Neural progenitor cell (in vitro differentiated cells): ENCODE measurements at regions not wholly inside any gene's neighbourhood (a gene's known extent, or its start where the extent isn't known, plus 50 kb on each side); places are given as distances from the start of the nearest gene placed in this dataset.

ENCODE experiments used
- DNase-seq: peaks from one replicate; pipeline ENCODE4 v3.0.0-alpha.2; 2016; ENCODE audit warnings: low spot score
- H2AFZ ChIP-seq: fragments of 200-600 bp; sonication (generic); replicated peaks from 2 replicates; pipeline ENCODE4 v1.6.1; 2016; ENCODE audit warnings: antibody characterized with exemption
- H3F3A ChIP-seq: fragments of 200-600 bp; sonication (generic); 2 replicates; pipeline ENCODE4 v1.6.1; 2016; ENCODE audit warnings: antibody characterized with exemption, low read depth
- H3K27ac ChIP-seq: fragments of 200-600 bp; sonication (generic); 2 replicates; pipeline ENCODE4 v1.5.1; 2016; ENCODE audit warnings: mild to moderate bottlenecking
- H3K27me3 ChIP-seq: fragments of 200-600 bp; sonication (generic); 2 replicates; pipeline ENCODE4 v1.6.1; 2016; ENCODE audit warnings: mild to moderate bottlenecking, moderate library complexity
- H3K36me3 ChIP-seq: fragments of 200-600 bp; sonication (generic); 2 replicates; pipeline ENCODE4 v1.5.1; 2016
- H3K4me1 ChIP-seq: fragments of 200-600 bp; sonication (generic); 2 replicates; pipeline ENCODE4 v1.6.1; 2016; ENCODE audit warnings: mixed run types
- H3K4me2 ChIP-seq: fragments of 200-600 bp; sonication (generic); 2 replicates; pipeline ENCODE4 v1.6.1; 2016
- H3K4me3 ChIP-seq: fragments of 200-600 bp; sonication (generic); 2 replicates; pipeline ENCODE4 v1.5.1; 2016
- H3K79me2 ChIP-seq: fragments of 200-600 bp; sonication (generic); 2 replicates; pipeline ENCODE4 v1.6.1; 2016; ENCODE audit warnings: low read depth
- H3K9ac ChIP-seq: fragments of 200-600 bp; sonication (generic); 2 replicates; pipeline ENCODE4 v1.6.1; 2016
- H3K9me3 ChIP-seq: fragments of 200-600 bp; sonication (generic); 2 replicates; pipeline ENCODE4 v1.5.1; 2016; ENCODE audit warnings: low read depth
- H4K20me1 ChIP-seq: fragments of 200-600 bp; sonication (generic); 2 replicates; pipeline ENCODE4 v1.6.1; 2016; ENCODE audit warnings: low read depth
- H3K27ac Mint-ChIP-seq: 3 replicates; pipeline ENCODE4 v1.8.0; 2021; ENCODE audit warnings: mixed read lengths
- H3K27me3 Mint-ChIP-seq: 2 replicates; pipeline ENCODE4 v1.8.0; 2022; ENCODE audit warnings: low read depth, mild to moderate bottlenecking, inconsistent platforms, moderate library complexity, mixed read lengths; ENCODE audit not compliant: insufficient read depth
- H3K36me3 Mint-ChIP-seq: 3 replicates; pipeline ENCODE4 v1.8.0; 2021; ENCODE audit warnings: mixed read lengths
- H3K4me1 Mint-ChIP-seq: 3 replicates; pipeline ENCODE4 v1.8.0; 2021; ENCODE audit warnings: mixed read lengths
- H3K4me3 Mint-ChIP-seq: 3 replicates; pipeline ENCODE4 v1.8.0; 2021; ENCODE audit warnings: mild to moderate bottlenecking, moderate library complexity, mixed read lengths
- H3K9me3 Mint-ChIP-seq: 3 replicates; pipeline ENCODE4 v1.8.0; 2020; ENCODE audit warnings: mixed read lengths
- EZH2 ChIP-seq: fragments of 200-600 bp; sonication (generic); IDR thresholded peaks from 2 replicates; pipeline ENCODE4 v1.6.1; 2017; ENCODE audit warnings: antibody characterized with exemption, mild to moderate bottlenecking, moderate library complexity
- EZH2phosphoT487 ChIP-seq: fragments of 200-600 bp; sonication (generic); IDR thresholded peaks from 2 replicates; pipeline ENCODE4 v1.6.1; 2017; ENCODE audit warnings: antibody characterized with exemption
- TF ChIP-seq, protein P1 (sequence below): fragments of 200-600 bp; sonication (generic); IDR thresholded peaks from 2 replicates; pipeline ENCODE4 v1.5.1; 2017; ENCODE audit warnings: antibody characterized with exemption, mild to moderate bottlenecking

DNA sequence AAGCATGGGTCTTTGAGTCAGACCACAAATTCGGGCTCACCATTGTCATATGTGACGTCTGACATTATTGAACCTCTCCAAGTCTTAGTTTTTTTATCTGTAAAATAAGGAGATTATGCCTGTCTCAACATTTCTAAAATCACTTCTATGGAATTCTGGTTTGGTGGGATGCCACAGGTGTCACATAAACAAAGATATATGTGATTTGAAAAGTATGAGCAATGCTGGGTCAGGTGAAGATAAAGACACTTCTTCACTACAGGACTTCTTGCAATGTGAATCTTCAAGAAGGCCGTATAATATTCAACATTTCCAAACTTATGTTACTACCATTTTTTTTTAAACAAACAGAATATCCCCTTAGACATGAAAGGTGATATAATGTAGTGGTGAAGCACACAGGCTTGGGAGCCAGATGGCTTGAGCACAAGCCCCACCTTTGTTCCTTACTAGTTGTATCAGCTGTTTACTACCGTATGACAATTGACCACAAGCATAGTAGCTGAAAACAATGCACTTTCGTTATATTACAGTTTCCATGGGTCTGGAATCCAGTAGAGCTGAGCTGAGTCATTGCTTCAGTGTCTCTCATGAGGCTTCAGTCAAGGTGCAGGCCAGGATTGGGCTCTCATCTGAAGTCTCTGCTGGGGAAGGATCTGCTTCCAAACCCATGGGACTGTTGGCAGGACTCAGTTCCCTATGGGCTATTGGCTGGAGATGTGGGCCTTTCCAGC is 87.7 kb downstream of the UTP18 start:
- H3K36me3 Mint-ChIP-seq: no peaks in the 10 kb centered on the region

DNA sequence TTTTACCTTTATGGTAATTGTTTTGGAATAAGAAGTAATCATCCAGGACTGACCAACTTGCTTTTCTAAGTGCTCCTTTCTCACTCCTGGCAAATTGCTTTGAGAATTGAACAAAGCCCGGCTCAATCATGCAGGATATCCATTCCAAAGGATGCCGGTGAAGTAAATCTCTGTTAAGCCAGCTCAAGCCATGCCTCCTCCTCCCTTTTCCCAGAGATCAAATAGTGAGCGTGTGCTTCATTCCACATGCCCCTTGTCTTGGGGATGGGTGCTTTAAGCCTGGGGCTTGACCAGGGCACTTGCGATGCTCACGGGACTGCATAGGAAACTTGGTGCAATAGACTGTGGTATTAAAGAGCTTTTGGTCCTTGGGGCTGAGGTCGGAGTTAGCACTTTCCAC is 90.7 kb downstream of the UTP18 start:
- Mint-ChIP-seq H3K4me1 (peaks cover 18% of the 10 kb centered on the region), H3K36me3 (no peaks in the 10 kb centered on the region), H3K9me3 (no peaks in the 10 kb centered on the region), H3K27me3 (peaks cover 5% of the 10 kb centered on the region), H3K4me3 (no peak overlapping the region), H3K27ac (no peak overlapping the region)
- TF ChIP-seq EZH2 (no peak), EZH2phosphoT487 (no peak)
- TF ChIP-seq, protein P1, sequence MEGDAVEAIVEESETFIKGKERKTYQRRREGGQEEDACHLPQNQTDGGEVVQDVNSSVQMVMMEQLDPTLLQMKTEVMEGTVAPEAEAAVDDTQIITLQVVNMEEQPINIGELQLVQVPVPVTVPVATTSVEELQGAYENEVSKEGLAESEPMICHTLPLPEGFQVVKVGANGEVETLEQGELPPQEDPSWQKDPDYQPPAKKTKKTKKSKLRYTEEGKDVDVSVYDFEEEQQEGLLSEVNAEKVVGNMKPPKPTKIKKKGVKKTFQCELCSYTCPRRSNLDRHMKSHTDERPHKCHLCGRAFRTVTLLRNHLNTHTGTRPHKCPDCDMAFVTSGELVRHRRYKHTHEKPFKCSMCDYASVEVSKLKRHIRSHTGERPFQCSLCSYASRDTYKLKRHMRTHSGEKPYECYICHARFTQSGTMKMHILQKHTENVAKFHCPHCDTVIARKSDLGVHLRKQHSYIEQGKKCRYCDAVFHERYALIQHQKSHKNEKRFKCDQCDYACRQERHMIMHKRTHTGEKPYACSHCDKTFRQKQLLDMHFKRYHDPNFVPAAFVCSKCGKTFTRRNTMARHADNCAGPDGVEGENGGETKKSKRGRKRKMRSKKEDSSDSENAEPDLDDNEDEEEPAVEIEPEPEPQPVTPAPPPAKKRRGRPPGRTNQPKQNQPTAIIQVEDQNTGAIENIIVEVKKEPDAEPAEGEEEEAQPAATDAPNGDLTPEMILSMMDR: no peak
- Histone ChIP-seq H3K27me3 (no peaks in the 10 kb centered on the region), H2AFZ (no peak overlapping the region), H3K4me1 (peaks cover 7% of the 10 kb centered on the region), H3K27ac (no peak overlapping the region), H3K4me3 (no peak overlapping the region), H3K36me3 (no peaks in the 10 kb centered on the region), H3K4me2 (peak overlapping the region; percentile 7), H4K20me1 (no peaks in the 10 kb centered on the region), H3K9ac (no peak overlapping the region), H3K9me3 (no peaks in the 10 kb centered on the region), H3K79me2 (no peaks in the 10 kb centered on the region), H3F3A (peaks cover 9% of the 10 kb centered on the region)
- DNase-seq: peak; percentile 73

More for the DNA sequence above, 87.7 kb downstream of the UTP18 start:
- H3K36me3 ChIP-seq: no peaks in the 10 kb centered on the region
- no peak overlapping the region for H3K9ac ChIP-seq
- peaks cover 5% of the 10 kb centered on the region for H3K27me3 Mint-ChIP-seq
- no peaks in the 10 kb centered on the region for H4K20me1 ChIP-seq
- TF ChIP-seq EZH2phosphoT487: no peak
- TF ChIP-seq, protein P1: no peak
- TF ChIP-seq EZH2: no peak
- no peaks in the 10 kb centered on the region for H3K9me3 Mint-ChIP-seq
- no peak overlapping the region for H3K4me2 ChIP-seq
- H2AFZ ChIP-seq: no peak overlapping the region
- H3K27ac Mint-ChIP-seq: no peak overlapping the region
- H3K27me3 ChIP-seq: no peaks in the 10 kb centered on the region
- no peak for DNase-seq
- no peak overlapping the region for H3K4me3 Mint-ChIP-seq
- H3K9me3 ChIP-seq: no peaks in the 10 kb centered on the region
- no peak overlapping the region for H3K4me3 ChIP-seq
- H3K79me2 ChIP-seq: no peaks in the 10 kb centered on the region
- peaks cover 9% of the 10 kb centered on the region for H3F3A ChIP-seq
- peaks cover 7% of the 10 kb centered on the region for H3K4me1 ChIP-seq
- H3K27ac ChIP-seq: no peak overlapping the region
- H3K4me1 Mint-ChIP-seq: peaks cover 13% of the 10 kb centered on the region

DNA sequence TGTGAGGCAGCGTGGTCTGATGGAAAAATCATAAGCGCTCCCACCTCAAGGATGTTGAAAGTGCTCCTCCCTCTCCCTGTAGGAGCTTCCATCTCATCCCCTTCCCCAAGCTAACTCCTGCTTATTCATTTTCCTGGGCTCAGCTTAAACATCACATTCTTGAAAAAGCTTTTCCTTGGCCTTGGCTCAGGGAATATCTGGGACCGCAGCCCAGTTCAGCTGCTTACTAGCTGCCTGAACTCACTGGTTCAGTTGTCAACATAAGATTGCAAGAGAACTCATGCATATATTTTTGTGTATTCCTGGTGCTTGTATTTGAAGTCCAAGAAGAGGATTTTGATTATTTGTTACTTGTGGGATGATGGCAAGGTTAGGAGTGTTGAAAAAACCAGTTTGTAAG is 91.5 kb downstream of the UTP18 start:
- H3K9me3 ChIP-seq: no peaks in the 10 kb centered on the region
- H3K36me3 ChIP-seq: no peaks in the 10 kb centered on the region
- Mint-ChIP-seq H3K27ac (no peak overlapping the region), H3K36me3 (no peaks in the 10 kb centered on the region), H3K9me3 (no peaks in the 10 kb centered on the region), H3K4me1 (peaks cover 15% of the 10 kb centered on the region), H3K27me3 (peaks cover 5% of the 10 kb centered on the region), H3K4me3 (no peak overlapping the region)
- peaks cover 7% of the 10 kb centered on the region for H3K4me1 ChIP-seq
- no peak overlapping the region for H3K9ac ChIP-seq
- H3K27me3 ChIP-seq: no peaks in the 10 kb centered on the region
- no peaks in the 10 kb centered on the region for H4K20me1 ChIP-seq
- H3F3A ChIP-seq: peaks cover 9% of the 10 kb centered on the region
- no peaks in the 10 kb centered on the region for H3K79me2 ChIP-seq
- no peak for DNase-seq
- no peak for TF ChIP-seq EZH2
- TF ChIP-seq, protein P1: no peak
- no peak overlapping the region for H2AFZ ChIP-seq
- H3K4me3 ChIP-seq: no peak overlapping the region
- no peak overlapping the region for H3K4me2 ChIP-seq
- no peak overlapping the region for H3K27ac ChIP-seq
